ENCODE measurements at regions not wholly inside any gene's neighbourhood (a gene's known extent, or its start where the extent isn't known, plus 50 kb on each side); places are given as distances from the start of the nearest gene placed in this dataset.

- TF ChIP-seq, protein P1, sequence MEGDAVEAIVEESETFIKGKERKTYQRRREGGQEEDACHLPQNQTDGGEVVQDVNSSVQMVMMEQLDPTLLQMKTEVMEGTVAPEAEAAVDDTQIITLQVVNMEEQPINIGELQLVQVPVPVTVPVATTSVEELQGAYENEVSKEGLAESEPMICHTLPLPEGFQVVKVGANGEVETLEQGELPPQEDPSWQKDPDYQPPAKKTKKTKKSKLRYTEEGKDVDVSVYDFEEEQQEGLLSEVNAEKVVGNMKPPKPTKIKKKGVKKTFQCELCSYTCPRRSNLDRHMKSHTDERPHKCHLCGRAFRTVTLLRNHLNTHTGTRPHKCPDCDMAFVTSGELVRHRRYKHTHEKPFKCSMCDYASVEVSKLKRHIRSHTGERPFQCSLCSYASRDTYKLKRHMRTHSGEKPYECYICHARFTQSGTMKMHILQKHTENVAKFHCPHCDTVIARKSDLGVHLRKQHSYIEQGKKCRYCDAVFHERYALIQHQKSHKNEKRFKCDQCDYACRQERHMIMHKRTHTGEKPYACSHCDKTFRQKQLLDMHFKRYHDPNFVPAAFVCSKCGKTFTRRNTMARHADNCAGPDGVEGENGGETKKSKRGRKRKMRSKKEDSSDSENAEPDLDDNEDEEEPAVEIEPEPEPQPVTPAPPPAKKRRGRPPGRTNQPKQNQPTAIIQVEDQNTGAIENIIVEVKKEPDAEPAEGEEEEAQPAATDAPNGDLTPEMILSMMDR (IDR thresholded peaks at IDR 0.05), result no peak
- TF ChIP-seq POLR2A (IDR thresholded peaks at IDR 0.05) (no peak), EP300 (IDR thresholded peaks at IDR 0.05) (no peak), POLR2AphosphoS5 (IDR thresholded peaks at IDR 0.05) (no peak)
These were observed 525.1 kb downstream of the PDCD6IP start for GRCh38 chr3:34323517-34323916.

All from sigmoid colon (tissue), 4 donors.